Upper lobe of left lung (tissue), 6 donors: ENCODE measurements at regions not wholly inside any gene's neighbourhood (a gene's known extent, or its start where the extent isn't known, plus 50 kb on each side); places are given as distances from the start of the nearest gene placed in this dataset.
"Not testable (repeated sequence)": the region's sequence is repeated elsewhere in the genome, so short reads cannot be mapped to it uniquely, and the experiment has no call there.

Experiments
- ATAC-seq, 2 donors: fragments of 200-7000 bp; cut with Tn5 transposase; one replicate each; pipeline ENCODE4 v1.9.1; 2022; ENCODE audit warnings: mild to moderate bottlenecking in 2 of 2, moderate library complexity in 2 of 2; ENCODE audit not compliant: low FRiP score in 2 of 2
- DNase-seq, 2 donors: peaks; one replicate each; pipeline ENCODE4 v3.0.0-alpha.2; 2019 to 2020
- H3K27ac ChIP-seq, 4 donors: fragments of 200-600 bp; sonication (generic); one replicate each; pipeline ENCODE4 v1.5.1; 2016 to 2019
- H3K27me3 ChIP-seq, 4 donors: fragments of 200-600 bp; sonication (generic); one replicate each; pipeline ENCODE4 v1.5.1; 2017 to 2019
- H3K36me3 ChIP-seq, 4 donors: fragments of 200-600 bp; sonication (generic); one replicate each; pipeline ENCODE4 v1.5.1; 2016 to 2019
- H3K4me1 ChIP-seq, 4 donors: fragments of 200-600 bp; sonication (generic); one replicate each; pipeline ENCODE4 v1.5.1; 2018 to 2019
- H3K4me3 ChIP-seq, 4 donors: fragments of 200-600 bp; sonication (generic); one replicate each; pipeline ENCODE4 v1.5.1; 2017 to 2019; ENCODE audit warnings: mild to moderate bottlenecking in 2 of 4, moderate library complexity in 1 of 4
- H3K9me3 ChIP-seq, 4 donors: fragments of 200-600 bp; sonication (generic); one replicate each; pipeline ENCODE4 v1.5.1; 2018 to 2019
- CTCF ChIP-seq, 6 experiments: fragments of 450-650 bp in 4 of 6; fragments of 200-600 bp in 2 of 6; sonication (generic) in 2 of 6; IDR thresholded peaks; one replicate each; pipeline ENCODE4 v1.5.1; 2016 to 2019; ENCODE audit warnings: antibody characterized with exemption in 6 of 6
- EP300 ChIP-seq, 4 donors: sonication (generic); formaldehyde crosslinking; IDR thresholded peaks; one replicate each; pipeline ENCODE4 v1.5.1; 2017; ENCODE audit warnings: antibody characterized with exemption in 4 of 4, control low read depth in 2 of 4
- POLR2A ChIP-seq, 4 donors: fragments of 450-650 bp; IDR thresholded peaks; one replicate each; pipeline ENCODE4 v1.5.1; 2016 to 2017; ENCODE audit warnings: antibody characterized with exemption in 4 of 4, mild to moderate bottlenecking in 2 of 4
- POLR2AphosphoS5 ChIP-seq, 2 donors: sonication (generic); formaldehyde crosslinking; IDR thresholded peaks; one replicate each; pipeline ENCODE4 v1.5.1; 2017; ENCODE audit warnings: antibody characterized with exemption in 2 of 2
- WGBS, 2 donors: methylation state at CpG; one replicate each; pipeline ENCODE4 v1.1.5; 2017 to 2018; 5-methylcytosine and 5-hydroxymethylcytosine counted together
- donor health status: DM: no; HTN: no; CAD: no; lungs with moderate emphysema.
- donor health status: DM: no; HTN: yes; CAD: no; lungs with severe emphysema.

GRCh38 chr2:64277101-64277849 lies 133.1 kb upstream of the PELI1 start:
- H3K36me3 ChIP-seq, result no peaks in the 10 kb centered on the region
- H3K9me3 ChIP-seq, result no peaks in the 10 kb centered on the region
- peak in 1 of 2 donors; percentile 17 for DNase-seq
- ATAC-seq, result peak; percentile 59 to 64
- 63 to 70% methylated on average over 9 of the region's 9 CpGs for WGBS, 2 donors
- H3K27me3 ChIP-seq, result no peaks in the 10 kb centered on the region
- TF ChIP-seq EP300 (IDR thresholded peaks at IDR 0.05), result no peak
- TF ChIP-seq POLR2A (IDR thresholded peaks at IDR 0.05), result no peak
- no peak for TF ChIP-seq POLR2AphosphoS5 (IDR thresholded peaks at IDR 0.05)
- TF ChIP-seq CTCF (IDR thresholded peaks at IDR 0.05), result no peak
- peak overlapping the region; percentile 36 to 88 (median 38) for H3K27ac ChIP-seq
- no peak overlapping the region for H3K4me3 ChIP-seq
- peaks cover 25 to 32% (median 30%) of the 10 kb centered on the region in 4 donors for H3K4me1 ChIP-seq

- not testable (repeated sequence) for H3K4me3 ChIP-seq, H3K27me3 ChIP-seq, H3K27ac ChIP-seq, H3K9me3 ChIP-seq, ATAC-seq, H3K36me3 ChIP-seq, DNase-seq
- H3K4me1 ChIP-seq, result peaks cover 14 to 22% (median 19%) of the 10 kb centered on the region in 4 donors
- WGBS, 2 donors, result 100% methylated on average over 1 to 2 of the region's 2 CpGs
These were observed 136.6 kb upstream of the PELI1 start for GRCh38 chr2:64280812-64281211.

- peak overlapping the region in 3 of 4 donors; percentile 2 to 72 (median 55) for H3K27ac ChIP-seq
- H3K9me3 ChIP-seq, result no peaks in the 10 kb centered on the region
- 93 to 96% methylated on average over 5 of the region's 5 CpGs for WGBS, 2 donors
- no peaks in the 10 kb centered on the region for H3K36me3 ChIP-seq
- H3K27me3 ChIP-seq, result no peaks in the 10 kb centered on the region
- TF ChIP-seq CTCF (IDR thresholded peaks at IDR 0.05) (no peak), POLR2AphosphoS5 (IDR thresholded peaks at IDR 0.05) (no peak), EP300 (IDR thresholded peaks at IDR 0.05) (no peak), POLR2A (IDR thresholded peaks at IDR 0.05) (no peak)
- ATAC-seq, result no peak
- H3K4me3 ChIP-seq, result no peak overlapping the region
- no peak for DNase-seq
- peaks cover 5 to 16% (median 11%) of the 10 kb centered on the region in 4 donors for H3K4me1 ChIP-seq
These were observed 138.9 kb upstream of the PELI1 start for GRCh38 chr2:64283006-64283570.

- ATAC-seq, result peak; percentile 55 to 56
- Histone ChIP-seq H3K27me3 (no peaks in the 10 kb centered on the region), H3K9me3 (no peaks in the 10 kb centered on the region), H3K4me3 (peak overlapping the region in 1 of 4 donors; percentile 27), H3K27ac (peak overlapping the region; percentile 2 to 72 (median 32)), H3K36me3 (no peaks in the 10 kb centered on the region), H3K4me1 (peaks cover 5 to 16% (median 11%) of the 10 kb centered on the region in 4 donors)
- DNase-seq, result no peak
- TF ChIP-seq POLR2AphosphoS5 (IDR thresholded peaks at IDR 0.05) (no peak), CTCF (IDR thresholded peaks at IDR 0.05) (no peak), EP300 (IDR thresholded peaks at IDR 0.05) (no peak), POLR2A (IDR thresholded peaks at IDR 0.05) (no peak)
- 54% methylated on average over 15 of the region's 15 CpGs for WGBS, 2 donors
These were observed 139.6 kb upstream of the PELI1 start for GRCh38 chr2:64283641-64284361.

- WGBS, 2 donors, result 55 to 73% methylated on average over 3 of the region's 3 CpGs
- H3K27me3 ChIP-seq, result no peaks in the 10 kb centered on the region
- peaks cover 5 to 16% (median 11%) of the 10 kb centered on the region in 4 donors for H3K4me1 ChIP-seq
- TF ChIP-seq EP300 (IDR thresholded peaks at IDR 0.05) (no peak), POLR2A (IDR thresholded peaks at IDR 0.05) (no peak)
- no peak overlapping the region for H3K27ac ChIP-seq
- H3K4me3 ChIP-seq, result no peak overlapping the region
- H3K9me3 ChIP-seq, result no peaks in the 10 kb centered on the region
- DNase-seq (peak in 1 of 2 donors; percentile 4), ATAC-seq (peak in 1 of 2 donors; percentile 5)
- H3K36me3 ChIP-seq, result no peaks in the 10 kb centered on the region
These were observed 140.5 kb upstream of the PELI1 start for GRCh38 chr2:64284751-64285150.
